Hippocampal formation (tissue), 2 donors: ENCODE measurements at regions not wholly inside any gene's neighbourhood (a gene's known extent, or its start where the extent isn't known, plus 50 kb on each side); places are given as distances from the start of the nearest gene placed in this dataset.
A peak's percentile ranks its signal among the peaks of the same experiment; 100 is the strongest.

ENCODE experiments used
- DNase-seq, 2 donors: peaks; one replicate each; lab custom pipeline; 2025; lab: John Stamatoyannopoulos, UW

DNA sequence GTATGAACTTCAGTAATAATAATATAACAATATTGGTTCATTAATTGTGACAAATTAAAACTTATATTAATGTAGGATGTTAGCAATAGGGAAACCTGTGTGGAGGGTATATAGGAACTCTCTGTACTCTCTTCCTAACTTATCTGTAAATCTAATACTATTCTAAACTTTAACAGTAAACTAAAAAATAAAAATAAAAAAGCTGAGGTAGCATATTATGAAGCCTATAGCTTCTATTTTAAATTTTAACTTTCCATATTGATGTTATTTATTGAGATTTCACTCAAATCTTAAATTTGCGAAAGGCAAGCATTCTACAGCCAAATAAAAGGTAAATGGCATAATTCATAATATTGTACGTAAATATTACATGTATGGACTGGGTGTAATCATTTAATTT lies 326.4 kb downstream of the MEI4 start:
- no peak for DNase-seq

DNA sequence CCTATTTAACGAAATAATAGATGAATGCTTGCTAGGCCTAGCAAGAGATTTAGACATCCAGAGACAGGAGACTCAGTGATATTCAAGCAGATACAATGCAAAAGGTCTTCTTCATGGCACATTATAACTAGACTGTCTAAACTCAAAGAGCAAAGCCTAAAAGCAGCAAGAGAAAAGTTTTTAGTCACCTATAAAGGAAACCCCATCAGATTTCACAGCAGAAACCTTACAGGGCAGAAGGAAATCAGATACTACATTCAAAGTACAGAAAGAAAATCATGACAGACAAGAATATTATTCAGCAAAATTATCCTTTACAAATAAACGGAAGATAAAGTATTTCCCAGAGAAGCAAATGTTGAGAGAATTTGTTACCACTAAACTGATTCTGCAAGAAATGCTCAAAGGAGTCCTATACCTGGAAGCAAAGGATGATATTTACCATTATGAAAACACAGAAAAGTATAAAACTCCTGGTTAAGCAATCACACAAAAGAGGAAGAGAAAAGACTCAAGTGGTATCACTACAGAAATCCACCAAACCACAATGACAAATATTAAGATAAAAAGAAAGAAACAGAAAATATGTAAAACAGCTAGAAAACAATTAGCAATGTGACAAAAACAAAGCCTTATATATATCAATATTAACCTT lies 333.7 kb downstream of the MEI4 start:
- DNase-seq = no peak

DNA sequence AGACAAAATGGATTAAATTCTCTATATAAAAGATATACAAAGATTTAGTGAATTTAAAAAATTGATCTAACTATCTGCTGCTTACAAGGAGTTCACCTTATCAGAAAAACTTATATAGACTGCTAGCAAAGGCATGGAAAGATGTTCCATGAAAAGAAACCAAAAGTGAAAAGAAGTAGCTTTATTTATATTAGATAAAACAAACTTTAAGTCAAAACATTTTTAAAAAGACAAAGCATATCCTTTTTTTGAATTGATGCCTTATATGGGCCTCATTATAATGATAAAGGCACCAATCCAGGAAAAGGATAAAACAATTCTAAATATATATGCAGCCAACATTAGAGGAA lies 334.2 kb downstream of the MEI4 start:
- no peak for DNase-seq

DNA sequence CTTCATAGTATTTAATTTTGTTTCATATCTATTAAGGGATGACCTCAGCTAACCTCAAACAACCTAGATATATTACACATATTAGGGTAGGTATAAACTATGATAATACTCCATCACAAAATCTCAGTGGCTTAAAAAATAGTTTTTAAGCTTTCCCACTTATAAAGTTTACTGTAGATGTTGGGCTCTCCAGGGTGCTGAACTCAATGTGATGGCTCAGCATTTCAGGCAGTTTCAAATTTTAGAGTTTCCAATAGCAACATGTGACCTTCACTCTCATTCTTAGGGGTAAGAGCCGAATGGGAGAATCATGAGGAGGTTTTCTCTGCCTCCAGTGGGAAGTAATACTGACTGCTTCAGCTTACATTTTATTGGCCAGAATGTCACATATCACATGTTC lies 357.3 kb downstream of the MEI4 start:
- no peak for DNase-seq

DNA sequence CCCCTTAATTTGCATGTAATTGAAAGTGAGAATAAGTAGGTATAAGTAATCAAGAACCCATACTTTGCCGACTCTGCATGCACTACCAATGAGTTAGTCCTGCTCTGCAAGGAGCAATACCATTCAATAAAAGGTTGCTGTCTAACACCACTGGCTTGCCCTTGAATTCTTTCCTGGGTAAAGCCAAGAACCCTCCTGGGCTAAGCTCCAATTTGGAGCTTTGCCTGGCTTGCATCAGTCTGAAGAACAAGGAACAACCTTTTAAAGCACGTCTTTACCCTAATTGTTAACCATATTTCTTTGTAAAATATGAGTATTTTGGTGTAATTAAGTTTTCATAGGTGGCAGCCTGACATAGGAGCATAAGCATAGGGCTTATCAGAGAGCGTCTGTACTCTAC lies 367.7 kb downstream of the MEI4 start:
- no peak for DNase-seq

GRCh38 chr6:78025502-78025901 lies 372.7 kb downstream of the MEI4 start:
- DNase-seq = no peak

DNA sequence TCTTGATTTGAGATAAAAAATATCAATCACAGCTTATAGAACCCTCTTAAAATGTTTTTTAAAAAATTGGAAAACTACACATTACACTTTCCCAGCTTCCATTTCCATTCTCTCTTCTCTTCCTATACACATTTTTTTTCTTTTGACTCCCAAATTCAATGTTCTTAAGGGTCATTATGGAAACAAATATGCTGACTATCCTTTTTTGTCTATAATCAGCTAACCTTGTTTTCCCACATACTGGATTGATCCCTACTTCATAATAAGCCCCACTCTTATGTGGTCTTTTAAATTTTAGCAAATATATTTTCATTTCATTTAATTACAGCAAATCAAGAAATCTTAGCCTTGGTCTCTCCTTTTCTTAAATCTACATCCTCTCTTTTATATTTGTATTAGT lies 378.4 kb downstream of the MEI4 start:
- no peak for DNase-seq

DNA sequence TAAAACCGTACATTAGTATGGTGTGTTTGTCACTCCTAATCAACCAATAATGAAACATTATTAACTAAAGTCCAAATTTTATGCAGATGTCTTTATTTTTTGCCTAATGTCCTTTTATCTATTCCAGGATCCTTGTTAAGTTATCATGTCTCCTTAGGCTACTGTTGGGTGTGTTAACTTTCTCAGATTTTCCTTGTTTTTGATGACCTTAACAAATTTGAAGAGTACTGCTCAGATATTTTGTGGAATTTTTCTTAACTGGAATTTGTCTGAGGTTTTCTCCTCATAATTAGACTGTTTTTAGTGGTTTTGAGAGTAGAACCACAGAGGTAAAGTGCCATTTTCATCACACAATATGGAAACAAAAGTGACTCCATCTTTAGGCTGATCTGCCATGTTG lies 406.3 kb downstream of the MEI4 start:
- no peak for DNase-seq

DNA sequence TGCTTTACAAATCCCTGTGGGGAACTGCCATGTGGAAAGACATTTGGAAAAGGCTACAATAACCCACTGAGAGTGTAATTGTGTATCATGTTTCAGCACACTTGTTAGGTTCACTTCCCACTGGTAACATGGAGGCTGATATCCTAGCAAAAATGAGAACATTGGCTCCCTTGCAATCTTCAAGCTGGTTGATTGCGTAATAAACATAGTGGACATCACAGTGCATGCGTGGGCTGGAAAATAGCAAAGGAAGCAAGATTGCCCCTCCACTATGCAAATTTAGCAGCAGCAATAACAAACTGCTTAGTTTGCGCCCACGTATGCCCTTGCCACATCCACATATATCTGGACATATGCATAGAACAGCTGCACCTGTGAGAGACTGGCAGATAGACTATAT lies 410.2 kb downstream of the MEI4 start:
- no peak for DNase-seq

- DNase-seq = no peak
Measured at GRCh38 chr6:78076371-78076770, 423.5 kb downstream of the MEI4 start.

DNA sequence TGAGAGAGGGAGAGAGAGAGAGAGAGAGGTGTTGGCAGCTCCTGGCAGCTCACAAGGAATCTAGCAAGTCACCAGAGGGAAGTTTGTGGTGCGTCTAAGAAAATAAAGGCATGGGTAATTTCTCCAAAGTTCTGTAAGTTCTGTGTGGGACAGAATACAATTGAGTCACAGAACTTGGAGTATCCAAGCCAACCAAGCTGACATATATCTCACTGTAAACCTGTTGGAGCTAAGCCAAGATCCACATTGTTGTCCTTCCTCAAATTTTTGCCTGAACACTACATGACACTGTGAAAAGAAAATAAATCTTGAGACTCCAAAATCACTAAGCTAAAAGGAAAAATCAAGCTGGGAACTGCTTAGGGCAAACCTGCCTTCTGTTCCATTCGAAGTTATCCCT lies 436.7 kb downstream of the MEI4 start:
- no peak for DNase-seq

GRCh38 chr6:78093906-78094305 lies 441.1 kb downstream of the MEI4 start:
- no peak for DNase-seq

DNA sequence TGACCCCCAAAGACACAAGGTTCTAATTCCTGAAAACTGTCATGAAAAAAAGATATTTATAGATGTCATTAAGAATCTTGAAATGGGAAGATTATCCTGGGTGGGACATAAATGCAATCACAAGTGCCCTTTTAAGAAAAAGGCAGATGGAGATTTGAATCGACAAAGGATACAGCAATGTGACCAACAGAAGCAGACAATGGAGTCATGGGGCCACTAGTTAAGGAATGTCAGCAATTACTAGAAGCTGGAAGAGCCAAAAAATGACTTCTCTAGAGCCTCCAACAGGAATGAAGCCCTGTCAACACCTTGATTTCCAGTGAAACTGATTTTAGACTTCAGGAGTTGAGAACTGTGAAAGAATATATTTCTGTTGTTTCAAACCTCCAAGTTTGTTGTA lies 448.5 kb downstream of the MEI4 start:
- no peak for DNase-seq

DNA sequence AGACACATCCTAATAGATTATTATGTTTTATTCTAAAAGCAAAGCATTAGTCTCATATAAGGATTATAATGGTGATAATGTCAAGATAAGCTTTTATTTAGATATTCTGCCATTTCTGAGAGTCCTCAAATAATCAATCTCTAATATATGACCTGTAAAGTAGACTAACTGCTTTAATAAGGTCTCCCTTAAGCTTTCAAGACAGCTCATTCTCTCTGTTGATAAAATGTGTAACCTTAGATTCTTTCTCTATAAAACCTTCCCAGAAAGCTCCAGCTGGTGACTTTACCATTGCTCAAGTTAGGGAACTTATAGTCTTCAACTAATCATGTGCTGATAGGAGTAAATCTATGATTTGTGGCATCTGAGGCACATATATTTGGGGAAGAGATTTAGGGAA lies 457.8 kb downstream of the MEI4 start:
- no peak for DNase-seq

GRCh38 chr6:78117966-78118365 lies 465.1 kb downstream of the MEI4 start:
- DNase-seq = peak in 1 of 2 donors; percentile 39

DNA sequence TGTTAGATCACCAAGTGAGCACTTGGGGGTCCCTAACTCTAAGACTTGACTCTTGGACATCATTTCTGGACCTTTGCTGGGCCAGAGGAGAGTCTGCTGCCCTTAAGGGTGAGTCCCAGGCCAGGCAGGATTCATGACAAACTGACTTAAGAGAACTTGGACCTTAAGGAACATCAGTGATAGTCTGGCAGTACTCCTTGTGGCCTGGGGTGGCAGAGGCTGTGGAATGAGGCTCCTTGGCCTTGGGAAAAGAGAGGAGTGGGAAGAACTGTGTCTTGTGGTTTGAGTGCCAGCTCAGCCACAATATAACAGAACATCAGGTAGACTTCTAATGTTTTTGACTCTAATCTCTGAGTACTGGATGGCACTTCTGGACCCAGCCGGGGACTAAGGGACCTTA lies 478.7 kb downstream of the MEI4 start:
- no peak for DNase-seq

- no peak for DNase-seq
Measured at GRCh38 chr6:78132671-78133410, 480.0 kb downstream of the MEI4 start.

DNA sequence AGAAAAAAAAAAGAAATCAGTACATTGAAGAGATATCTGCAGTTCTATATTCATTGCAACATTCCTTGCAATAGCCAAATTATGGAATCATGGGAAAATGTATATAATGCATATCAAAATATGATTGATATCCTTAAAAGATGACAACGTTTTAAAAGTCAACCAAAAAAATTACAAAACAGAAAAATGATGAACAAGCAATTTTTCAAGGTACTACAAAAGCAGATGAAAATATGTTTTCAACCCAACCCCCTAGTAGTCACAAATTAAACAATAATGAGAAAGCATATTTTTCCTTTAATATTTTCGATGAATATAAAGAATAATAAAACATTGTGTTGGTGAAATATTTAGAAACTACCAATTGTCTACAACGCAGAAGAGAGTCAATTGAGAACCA lies 497.6 kb downstream of the MEI4 start:
- no peak for DNase-seq

- DNase-seq = no peak
Measured at GRCh38 chr6:78153976-78154375, 501.1 kb downstream of the MEI4 start.

DNA sequence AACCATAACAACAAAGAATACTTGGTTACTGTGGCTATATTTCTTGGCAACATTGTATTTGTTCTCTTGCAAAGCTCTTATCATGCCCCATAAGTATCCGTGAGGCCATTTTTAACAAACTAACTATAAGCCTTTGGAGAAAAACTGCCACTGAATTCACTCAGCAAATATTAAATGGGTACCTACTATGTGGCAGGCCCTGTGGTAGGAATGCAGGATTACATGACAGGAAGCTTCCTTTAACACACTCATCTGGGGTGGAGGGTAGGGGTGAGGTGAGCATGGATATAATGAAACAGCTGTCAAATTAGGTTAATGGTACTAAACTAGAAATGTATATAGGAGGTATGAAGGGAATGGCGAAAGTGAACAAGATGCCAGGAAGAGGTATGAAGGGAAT lies 504.8 kb downstream of the MEI4 start:
- no peak for DNase-seq

GRCh38 chr6:78188891-78189290 lies 536.1 kb downstream of the MEI4 start:
- DNase-seq = no peak

- DNase-seq = no peak
Measured at GRCh38 chr6:78192057-78192456, 539.2 kb downstream of the MEI4 start.

DNA sequence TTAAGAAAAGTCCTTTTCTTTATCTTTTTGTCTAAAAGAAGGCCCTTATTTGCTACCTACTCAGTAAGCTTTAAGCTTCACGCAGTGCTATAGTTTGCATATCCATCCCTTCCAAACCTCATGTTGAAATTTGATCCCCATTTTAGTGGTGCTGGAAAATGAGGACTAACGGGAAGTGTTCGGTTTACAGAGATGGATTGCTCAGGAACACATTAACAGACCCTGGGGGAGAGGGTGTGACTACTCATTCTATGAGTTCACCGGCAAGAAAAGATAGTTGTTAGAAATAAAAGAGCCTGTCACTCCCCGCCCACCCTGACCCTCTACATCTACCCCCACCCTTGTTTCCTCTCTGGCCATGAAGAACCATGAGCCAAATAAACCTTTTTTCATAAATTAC lies 546.2 kb downstream of the MEI4 start:
- no peak for DNase-seq

GRCh38 chr6:78222226-78222625 lies 569.4 kb downstream of the MEI4 start:
- DNase-seq = no peak
